HK-2 (cell line): ENCODE measurements at regions not wholly inside any gene's neighbourhood (a gene's known extent, or its start where the extent isn't known, plus 50 kb on each side); places are given as distances from the start of the nearest gene placed in this dataset.
"Not testable (repeated sequence)": the region's sequence is repeated elsewhere in the genome, so short reads cannot be mapped to it uniquely, and the experiment has no call there.

Source experiments
- DNase-seq: peaks from one replicate; pipeline ENCODE4 v3.0.0-alpha.2; 2018; ENCODE audit not compliant: unreplicated experiment

DNA sequence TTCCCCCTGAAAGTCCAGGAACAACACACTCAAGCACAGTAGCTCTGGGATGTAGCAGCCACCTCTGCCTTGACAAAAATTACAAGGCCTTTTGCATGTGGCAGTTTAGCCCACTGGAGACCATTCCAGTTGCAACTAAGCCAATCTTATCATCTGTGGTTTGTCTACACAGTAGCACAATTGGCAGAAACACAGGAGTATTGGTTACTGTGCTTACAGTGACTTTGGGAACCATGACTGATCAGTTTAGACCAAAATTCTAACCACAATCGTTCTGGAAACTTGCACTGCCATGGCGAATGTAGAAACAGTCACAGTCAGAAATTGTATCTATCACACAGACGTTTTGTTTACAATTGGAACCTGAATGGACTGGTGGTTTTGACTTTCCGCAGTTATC lies 403.7 kb upstream of the MEIS1 start:
- DNase-seq, result no peak

DNA sequence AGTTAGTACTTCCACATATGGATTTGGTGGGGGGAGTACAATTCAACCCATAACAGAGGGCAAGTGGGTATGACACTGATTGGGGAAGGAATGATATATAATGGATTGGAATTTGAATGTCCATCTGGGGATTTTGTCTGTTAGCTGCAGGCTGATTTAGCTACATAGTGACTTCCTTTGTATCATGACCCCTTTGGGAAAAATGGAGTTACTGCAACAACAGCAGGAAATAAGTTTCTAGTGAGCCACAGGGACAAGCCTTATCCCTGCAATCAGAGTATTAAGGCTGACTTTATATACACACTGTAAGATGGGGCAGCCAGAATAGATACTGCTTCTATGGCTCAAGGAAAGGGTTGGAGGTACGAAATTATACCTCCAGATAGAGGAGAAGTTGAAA lies 404.4 kb upstream of the MEIS1 start:
- DNase-seq, result no peak

DNA sequence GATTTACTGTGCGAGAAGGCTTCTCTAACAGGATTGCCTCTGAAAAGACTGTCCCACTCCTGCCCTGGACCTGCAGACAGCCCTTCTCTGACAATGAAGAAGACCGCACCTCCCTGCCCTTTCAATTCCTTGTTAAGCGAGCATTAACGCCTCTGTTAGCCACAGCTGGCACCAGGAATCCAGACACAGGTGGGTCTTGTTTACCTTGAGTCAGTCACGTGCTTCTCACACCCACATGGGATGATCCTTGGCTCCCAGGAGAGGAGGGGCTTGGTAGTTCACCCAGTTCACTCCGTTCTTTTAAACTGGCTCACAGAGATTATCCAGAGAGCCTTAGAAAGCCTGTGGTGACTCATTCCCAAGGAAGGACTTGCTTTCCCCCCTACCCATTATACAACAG lies 410.5 kb upstream of the MEIS1 start:
- DNase-seq, result no peak

DNA sequence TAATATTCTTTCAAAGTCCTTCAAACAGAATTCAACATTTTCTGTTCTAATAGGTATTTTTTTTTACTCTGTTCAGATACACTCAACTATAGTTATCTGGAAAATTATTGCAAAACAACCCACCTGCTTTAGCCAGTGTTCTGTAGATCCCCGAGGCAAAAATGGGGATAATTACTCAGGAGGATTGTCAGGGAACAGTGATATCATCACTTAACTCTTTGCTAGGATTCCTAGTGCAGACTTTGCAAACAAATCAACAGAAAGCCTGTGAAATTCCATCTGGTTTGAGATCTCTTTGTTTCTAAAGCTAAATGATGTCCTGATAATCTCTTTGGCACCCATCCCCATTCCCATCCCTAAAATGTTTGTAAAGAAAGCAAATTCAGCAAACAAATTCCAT lies 413.6 kb upstream of the MEIS1 start:
- DNase-seq, result no peak

DNA sequence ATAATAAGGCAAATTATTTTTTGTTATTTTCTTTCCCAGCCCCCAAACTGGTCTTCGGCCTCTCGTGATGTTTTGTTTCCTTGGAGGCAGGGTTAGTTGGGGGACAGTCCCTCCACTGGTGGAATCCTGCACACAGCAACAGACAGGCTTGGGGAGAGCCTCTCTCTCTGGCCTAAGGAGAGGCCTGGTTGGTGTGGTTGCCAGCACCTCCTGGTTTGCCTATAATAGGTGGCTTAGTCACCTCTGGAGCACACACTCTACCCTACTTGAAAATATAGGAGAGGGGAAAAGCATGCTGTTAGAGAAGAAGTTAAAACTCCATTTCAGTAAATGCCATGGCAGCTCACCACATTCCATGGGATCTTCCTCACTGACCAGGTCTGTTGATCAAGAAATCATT lies 417.2 kb upstream of the MEIS1 start:
- DNase-seq, result no peak

DNA sequence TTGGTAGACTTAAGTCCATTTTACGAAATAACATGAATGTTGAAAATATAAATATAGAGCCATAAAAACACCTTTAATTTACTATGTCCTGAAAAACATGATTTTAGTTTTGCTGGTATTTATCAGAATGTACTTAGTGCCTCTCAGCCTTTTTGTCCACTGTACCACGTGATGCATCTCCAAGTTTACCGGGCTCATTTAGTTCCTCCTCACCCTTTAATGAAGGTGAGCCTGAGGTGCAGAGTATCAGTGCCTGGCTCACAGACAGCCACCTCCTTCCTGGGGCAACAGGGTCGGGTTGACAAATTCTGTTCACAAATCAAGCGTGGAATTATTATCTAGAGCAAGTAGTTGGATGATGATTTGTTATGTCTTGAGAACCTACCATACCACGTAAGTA lies 420.5 kb upstream of the MEIS1 start:
- no peak for DNase-seq

DNA sequence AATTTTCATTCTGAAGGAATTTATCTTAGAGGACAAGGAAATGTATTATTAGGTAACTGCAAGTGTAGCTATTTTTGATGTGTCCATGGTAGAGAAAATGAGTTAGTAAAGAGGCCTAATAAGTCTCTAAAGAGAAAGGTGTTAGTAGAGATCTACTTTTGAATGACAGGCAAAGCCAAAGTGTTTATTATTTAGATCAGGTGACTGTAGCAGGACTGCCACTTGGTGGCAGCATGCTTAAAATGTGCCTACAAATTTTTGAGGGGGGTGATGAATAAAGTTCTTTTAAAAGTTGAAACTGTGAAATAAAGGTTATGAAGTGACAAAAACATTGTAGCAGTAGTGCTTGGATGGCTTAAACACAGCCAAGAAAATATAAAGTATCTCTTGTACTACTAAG lies 421.5 kb upstream of the MEIS1 start:
- DNase-seq, result no peak

DNA sequence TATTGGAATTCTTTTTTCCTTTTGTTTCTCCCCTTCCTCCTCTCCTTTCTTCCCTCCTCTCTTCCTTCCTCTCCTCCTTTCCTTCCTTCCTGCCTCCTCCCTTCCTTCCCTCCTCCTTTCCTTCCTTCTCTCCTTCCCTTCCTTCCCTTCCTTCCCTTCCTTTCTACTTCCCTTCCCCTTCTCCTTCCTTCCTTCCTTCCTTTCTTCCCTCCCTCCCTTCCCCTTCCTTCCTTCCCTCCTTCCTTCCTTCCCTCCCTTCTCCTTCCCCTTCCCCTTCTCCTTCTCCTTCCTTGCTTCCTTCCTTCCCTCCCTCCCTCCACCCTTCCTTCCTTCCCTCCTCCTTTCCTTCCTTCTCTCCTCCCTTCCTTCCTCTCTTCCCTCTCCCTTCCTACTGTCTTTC lies 431.0 kb upstream of the MEIS1 start:
- no peak for DNase-seq

DNA sequence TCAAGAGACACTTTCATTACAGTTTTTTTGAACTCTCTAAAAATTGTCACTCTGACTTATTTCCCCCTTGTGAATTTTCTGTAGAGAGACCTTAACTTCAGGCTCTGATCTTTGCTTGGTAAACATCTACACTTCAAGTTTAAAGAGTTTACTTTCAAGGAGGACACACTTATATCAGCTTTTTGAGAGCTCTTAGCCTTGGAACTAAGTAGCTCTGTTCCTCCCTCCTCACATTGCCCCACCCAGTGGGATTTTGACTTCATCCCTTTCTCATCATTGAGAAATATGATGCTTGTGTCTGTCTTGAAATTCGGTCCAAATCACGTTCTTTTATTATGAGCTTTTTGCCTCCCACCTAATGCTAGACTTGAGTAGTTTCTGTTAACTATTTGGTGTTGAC lies 433.4 kb upstream of the MEIS1 start:
- DNase-seq, result no peak

DNA sequence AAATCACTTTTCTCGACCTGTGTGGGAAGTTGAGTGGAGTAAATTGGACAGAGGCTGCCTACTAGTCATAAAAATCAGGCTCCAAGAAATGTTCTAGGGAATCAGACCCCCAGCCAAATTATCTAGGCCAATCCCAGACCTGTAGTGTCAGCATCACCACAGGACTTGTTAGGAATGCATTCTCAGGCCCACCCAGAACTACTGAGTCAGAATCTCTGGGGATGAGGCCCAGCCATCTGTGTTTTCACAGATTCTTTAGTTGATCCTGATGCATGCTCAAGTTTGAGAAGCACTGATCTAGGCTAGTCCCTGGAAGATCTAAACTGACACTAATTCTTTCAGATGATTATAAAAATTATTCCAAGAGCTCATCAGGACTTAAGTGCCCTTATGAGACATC lies 434.0 kb upstream of the MEIS1 start:
- DNase-seq, result no peak

DNA sequence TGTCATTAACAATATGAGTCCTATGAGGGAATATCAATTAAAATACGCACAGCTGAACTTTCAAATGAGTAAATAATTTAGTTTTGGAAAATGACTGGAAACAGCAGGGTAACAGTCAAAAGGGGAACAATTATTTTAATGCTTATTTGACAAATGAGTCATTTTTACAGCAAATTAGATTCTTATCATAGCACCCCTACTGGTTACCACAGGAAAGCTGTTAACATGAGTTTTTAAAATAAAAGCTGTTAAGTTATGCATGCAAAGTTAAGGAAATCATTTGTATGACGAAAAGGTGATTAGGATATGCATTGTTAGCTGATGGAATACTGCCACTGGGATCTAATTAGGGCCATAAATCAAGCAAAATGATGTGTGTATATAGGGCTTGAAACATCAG lies 435.1 kb upstream of the MEIS1 start:
- no peak for DNase-seq

DNA sequence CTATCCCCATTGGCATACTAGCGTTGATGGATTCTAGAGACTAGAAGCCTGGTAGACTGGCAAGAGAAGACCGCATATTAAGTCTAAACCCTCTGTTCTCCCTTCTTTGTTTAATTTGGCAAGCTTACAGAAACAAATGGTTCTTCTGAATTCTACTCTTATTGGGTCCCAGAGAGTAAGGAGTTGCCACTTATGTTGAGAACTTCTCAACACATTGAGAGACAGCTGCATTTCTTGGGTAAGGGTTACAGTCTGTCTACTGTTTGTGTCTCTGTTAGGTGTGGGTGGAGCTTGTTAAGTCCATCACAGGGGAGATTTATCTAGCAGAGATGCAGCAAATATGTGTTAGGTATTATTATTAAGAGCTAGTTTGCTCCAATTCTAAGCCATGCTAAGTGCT lies 435.8 kb upstream of the MEIS1 start:
- DNase-seq, result no peak

DNA sequence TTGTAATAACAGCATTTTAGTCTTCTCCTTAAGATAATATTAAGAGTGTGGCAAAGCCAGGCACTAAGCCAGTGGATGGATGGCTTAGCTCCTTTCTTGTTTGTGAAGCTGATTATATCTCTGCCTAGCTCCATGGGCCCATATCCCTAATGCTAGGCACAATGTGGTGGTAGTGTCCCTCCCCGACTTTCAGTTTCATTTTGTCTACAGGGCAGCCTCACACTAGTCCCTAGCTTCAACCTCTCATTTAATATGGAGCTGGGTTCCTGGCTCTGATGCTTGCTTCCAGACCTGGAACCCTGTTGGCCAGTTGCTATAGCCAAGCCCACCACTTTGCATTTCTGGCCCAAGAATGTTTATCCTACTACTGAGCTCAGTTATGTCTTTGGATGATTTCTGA lies 437.0 kb upstream of the MEIS1 start:
- DNase-seq, result no peak

DNA sequence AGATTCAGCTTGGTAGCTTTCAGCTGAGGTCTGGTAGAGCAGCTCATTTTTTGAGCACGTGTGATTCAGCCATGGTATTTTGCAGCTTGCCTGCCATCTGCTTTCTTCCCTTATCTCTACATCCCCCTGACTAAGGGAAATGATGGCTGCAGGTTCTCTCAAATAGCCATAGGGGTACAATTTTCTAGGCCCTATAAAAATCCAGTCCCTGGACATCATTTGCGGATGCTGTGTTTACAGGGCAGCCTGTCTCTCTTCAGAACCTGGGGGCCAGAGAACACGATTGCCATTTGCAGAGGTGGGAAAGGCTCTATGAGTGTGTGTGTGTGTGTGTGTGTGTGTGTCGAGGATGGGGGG lies 442.7 kb upstream of the MEIS1 start:
- DNase-seq, result no peak

DNA sequence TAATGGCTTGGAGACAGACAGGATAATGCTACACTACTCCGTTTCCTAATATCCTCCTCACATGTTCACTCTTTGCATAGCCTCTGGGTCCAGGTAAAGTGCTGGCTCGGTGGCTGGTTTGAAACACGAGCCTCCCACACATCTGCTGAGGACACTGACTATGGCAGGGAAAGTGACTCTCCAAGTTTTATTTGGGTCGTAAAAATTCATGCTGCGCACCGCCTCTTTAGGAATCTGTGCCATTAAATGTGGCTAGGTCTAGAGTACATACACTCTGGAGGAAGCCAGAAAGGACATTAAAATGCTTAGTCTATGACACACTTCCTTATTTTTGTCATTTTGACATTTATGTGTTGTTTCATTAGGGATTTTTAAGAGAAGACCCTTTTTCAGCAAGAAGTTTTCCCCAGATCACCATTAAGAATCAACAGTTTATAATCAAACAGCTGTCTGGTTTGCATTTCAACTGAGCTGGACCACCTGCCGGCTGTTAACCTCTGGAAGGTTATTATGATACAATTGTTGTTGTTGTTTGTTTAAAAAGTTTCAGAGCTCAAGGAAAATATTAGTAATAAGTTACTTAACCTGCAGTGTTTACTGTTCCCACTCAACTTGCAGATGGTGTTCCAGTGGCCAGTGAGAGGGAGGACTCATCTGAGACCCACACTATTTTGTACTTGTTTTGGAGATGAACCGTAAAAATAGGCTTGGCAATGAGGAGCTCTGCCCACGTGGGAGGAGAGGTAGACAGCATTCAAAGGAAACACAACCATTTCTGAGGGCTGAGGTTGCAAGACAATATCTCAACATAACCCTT lies 443.3 kb upstream of the MEIS1 start:
- no peak for DNase-seq

DNA sequence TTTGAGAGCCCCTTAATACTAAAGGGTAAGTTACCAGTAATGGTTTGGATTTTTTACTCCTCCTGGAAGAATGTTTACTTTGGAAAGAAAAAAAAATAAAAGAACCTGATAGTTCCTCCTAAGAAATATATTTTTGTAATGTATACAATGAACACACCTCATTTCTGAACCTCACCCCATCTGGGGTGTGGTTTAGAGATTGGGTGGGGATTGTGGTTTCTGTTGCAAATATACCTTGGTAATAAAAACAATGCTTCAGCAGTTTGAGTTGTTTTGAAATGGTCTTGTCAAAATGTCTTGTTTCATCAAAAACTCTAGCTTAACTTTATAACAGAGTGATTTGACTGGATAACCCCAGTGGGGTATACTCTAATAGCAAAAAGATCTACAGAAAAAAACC lies 448.9 kb upstream of the MEIS1 start:
- no peak for DNase-seq

DNA sequence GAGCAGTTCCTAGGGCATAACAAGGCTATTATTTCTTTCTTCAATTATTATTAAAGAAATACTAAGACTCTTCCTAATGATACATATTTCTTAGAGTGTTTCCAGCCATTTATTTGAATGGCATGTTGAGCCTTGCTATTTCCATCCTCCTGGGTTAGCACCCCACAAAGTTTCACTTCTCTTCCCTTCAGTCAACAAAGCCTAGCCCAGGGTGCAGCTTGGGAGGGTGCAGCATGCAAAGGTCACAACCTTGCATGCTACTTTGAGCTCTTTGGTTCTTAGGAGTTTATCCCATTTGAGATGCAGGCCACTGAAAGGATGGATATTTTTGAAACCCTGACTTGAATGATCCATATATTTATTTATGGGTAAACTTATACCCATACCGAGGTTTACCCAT lies 454.4 kb upstream of the MEIS1 start:
- DNase-seq, result no peak

DNA sequence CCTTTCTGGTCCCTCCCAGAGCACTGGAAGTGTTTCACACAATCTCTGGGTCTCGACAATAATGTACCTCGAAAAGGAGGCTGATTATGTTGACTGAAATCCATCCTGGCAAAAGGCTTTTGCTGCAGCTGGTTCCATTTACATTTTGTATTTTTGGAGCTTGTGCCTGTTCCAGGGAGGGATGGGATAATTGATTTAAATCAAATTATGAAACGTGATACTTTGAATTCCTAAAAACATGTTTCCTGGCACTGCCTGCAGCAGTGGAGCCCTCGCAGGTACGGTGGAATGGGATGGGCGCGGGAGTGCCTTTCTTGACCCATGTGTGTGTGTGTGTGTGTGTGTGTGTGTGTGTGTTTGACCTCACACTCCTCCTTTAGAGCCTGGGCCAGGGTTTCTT lies 455.5 kb upstream of the MEIS1 start:
- DNase-seq, result no peak

DNA sequence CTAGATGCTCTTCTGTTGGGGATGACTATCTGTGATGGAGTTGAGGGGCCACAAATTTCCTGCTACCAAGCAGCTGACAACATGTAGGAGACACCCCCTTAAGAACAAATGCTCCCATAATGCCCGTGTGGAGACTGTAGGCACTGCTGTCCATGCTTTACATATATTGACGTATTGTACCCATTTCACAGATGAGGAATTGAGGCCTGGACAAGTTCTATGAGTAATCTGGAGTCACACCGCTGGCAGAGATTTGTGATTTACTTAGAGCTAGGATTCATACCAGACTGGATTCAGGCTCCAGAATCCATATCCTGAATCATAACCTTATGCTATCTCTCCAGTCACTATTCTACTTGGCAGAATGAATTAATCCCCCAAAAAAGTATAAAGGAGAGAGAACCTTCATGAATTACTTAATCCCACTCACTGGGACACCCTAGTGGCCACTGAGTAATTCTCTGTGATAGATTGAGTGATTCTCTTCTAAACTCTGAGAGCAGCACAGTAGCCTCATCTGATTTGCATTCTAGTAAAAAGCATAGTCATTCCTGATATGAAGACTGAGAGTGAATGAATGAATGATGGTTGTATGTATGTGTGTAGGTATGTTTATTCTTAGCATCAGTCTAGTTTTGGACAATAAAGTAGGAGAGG lies 460.7 kb upstream of the MEIS1 start:
- DNase-seq, result no peak

DNA sequence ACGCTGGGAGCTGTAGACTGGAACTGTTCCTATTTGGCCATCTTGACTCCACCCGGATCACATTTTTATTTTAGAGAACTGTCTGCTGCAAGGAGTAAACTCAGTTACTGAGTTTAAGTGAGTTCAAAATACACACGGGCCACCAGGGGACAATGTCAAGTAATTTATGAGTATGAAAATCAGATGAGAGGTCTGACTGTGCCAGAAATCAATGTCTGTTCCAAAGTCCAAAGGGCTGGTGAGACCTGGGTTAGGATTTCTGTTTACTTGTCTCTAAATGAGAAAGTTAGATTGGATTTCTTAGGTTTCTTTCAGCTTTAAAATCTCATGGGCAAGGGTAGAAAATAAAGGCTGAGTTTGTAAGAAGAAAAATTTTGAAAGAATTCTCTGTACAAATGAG lies 465.8 kb upstream of the MEIS1 start:
- DNase-seq, result no peak

DNA sequence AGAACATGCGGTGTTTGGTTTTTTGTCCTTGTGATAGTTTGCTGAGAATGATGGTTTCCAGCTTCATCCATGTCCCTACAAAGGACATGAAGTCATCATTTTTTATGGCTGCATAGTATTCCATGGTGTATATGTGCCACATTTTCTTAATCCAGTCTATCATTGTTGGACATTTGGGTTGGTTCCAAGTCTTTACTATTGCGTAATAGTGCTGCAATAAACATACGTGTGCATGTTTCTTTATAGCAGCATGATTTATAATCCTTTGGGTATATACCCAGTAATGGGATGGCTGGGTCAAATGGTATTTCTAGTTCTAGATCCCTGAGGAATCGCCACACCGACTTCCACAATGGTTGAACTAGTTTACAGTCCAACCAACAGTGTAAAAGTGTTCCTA lies 471.6 kb upstream of the MEIS1 start:
- not testable (repeated sequence) for DNase-seq

DNA sequence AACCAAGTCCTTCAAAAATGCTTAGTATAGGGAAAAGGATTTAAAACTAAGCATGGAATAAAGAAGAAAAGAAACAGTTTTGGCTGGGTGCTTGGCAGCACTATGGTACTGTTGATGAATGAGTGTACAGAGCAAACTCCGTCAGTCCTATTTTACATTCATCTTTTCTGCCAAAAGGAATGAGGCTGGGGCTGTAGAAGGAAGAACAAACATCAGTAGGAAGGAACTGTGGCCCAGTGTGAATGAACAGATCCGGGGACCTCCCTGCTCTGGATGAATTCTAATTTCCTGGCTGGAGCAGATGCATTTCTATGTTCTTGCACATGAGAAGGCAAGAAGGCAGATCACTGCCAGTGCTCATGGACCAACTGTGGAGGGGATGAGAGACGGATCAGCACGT lies 474.0 kb upstream of the MEIS1 start:
- no peak for DNase-seq

DNA sequence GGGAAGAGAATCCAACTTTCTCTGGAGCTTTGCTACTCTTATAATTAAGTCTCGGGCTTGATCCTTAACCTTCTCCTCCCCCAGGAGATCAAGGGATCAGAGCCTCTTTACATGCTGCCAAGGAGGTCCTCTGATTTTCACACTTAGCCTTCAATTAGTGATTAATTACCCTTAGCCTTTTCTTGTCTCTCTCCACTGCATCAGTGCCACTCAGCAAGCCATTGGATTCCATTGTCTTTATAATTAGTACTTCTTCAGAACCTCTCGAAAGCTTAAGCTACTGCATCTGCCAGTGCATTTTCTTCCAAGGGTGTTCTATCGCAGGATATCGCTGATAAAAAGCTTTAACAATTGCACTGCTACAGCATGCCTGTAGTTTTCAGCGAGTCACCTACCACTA lies 477.0 kb upstream of the MEIS1 start:
- DNase-seq, result no peak

DNA sequence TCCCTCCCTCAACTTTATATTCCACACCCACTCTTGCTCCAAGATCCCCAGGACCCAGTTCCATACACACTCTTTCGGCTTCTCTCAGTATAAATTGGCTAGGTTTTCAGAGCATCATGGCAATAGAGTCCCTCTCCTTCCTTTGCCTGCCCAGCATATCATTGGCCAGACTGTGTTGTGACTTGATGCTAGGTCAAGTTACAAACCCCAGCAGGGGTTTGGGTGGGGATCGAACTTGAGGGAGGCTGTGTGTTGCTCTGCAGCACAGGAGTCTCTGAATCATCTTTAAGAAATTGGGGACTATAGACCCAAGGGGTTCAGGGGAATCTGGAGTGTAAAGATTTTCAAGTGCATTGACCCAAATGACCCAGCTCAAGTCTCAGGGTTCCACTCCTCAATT lies 477.5 kb upstream of the MEIS1 start:
- DNase-seq, result no peak
